HG02798 (cell line): ENCODE measurements at regions not wholly inside any gene's neighbourhood (a gene's known extent, or its start where the extent isn't known, plus 50 kb on each side); places are given as distances from the start of the nearest gene placed in this dataset.

Experiments
- ATAC-seq: cut with Tn5 transposase; IDR thresholded peaks from one replicate; pipeline ENCODE4 v1.9.1; 2021; ENCODE audit warnings: mild to moderate bottlenecking; ENCODE audit not compliant: unreplicated experiment, poor library complexity

DNA sequence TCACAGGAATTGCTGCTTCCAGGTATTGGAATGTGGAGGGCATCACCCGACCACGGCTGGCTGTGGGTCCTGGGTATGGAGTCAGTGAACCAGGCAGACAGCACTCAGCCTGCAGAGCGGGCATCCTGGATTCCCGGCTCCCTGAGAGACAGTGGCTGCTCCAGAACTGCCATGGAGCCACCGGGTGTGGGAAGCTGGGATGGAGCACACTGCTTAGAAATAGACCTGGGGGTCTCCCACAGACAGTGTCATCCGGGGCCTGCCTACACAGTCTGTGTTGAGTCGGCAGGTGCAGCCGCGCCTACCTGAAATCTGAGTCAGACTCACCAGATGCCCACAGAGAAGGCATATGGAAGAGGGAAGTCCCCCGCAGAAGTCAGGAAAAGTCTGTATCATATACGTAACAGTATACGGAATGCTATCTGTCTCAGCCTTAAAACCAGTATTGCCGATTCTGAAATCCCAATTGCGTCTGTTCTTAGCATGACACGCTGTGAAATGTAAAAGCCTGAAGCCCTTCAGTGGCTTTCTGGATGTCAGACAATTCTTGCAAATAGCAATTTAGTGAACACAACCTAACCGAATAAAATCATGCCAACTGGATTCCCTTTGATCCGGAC is 509.7 kb upstream of the MYT1L start:
- ATAC-seq = no peak

DNA sequence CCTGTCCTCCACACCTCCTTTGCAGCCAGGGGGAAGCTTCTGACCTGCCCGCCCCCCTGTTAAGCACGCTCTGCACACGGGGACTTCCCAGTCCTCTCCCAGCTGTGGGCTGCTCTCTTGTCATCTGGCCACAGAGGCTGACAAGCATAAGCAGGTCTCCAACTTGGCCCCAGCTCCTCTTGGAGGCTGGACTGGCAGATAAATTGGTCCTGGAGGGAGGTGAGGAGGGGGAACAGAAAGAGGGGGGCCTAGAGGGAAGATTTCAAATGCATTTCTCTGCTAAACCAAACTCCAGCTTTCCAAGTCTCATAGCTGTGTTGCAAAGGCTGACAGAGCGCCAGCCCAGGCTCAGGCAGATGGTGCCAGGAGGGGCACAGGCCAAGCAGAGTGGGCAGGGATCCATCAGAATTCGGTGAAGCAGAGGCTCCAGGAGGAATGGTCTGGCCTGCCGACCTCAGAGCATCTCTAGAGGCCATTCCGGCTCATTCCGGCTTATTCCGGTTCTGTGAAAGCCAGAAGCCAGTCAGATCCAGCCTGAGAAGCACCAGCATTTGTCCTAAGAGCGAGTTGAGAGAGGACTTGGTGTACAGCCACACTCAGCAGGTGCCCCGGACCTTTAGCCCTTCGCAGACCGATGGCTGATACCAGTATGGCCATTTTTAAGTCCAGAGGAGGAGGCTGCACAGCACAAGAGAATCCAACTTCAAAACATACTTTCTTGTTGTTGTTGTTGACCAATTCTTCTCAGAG is 508.9 kb upstream of the MYT1L start:
- peak; percentile 44 for ATAC-seq

DNA sequence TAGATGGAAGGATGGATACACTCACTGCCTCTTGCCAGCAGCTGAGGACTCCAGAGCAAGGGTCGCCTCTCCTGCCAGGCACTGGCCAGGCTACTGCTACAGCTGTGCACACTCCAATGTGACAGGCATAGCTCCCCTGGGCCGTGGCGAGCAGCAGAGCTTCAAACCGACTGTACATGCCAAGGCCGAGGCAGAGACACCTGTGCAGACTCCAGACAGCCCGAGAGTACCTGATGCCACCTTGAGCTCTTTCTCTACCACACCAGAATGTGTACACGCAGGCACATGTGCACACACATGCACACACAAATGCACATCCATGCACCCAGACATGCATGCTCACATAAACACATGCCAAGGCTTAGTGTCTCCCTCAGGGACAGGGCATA is 508.3 kb upstream of the MYT1L start:
- ATAC-seq = no peak

DNA sequence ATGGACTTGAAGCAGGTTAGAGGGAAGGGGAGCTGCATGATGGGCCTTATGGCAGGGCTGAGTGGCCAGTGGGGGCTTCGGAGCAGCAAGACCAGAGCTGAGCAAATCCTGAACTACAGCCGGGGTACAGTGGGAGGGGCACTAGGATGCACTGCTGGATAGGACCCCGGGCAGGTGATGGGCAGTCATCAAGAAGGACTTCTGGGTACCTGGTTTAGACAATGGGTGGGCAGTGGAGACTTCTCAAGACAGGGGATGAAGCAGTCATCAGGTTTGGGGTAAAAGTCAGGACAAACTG is 507.4 kb upstream of the MYT1L start:
- ATAC-seq = no peak

DNA sequence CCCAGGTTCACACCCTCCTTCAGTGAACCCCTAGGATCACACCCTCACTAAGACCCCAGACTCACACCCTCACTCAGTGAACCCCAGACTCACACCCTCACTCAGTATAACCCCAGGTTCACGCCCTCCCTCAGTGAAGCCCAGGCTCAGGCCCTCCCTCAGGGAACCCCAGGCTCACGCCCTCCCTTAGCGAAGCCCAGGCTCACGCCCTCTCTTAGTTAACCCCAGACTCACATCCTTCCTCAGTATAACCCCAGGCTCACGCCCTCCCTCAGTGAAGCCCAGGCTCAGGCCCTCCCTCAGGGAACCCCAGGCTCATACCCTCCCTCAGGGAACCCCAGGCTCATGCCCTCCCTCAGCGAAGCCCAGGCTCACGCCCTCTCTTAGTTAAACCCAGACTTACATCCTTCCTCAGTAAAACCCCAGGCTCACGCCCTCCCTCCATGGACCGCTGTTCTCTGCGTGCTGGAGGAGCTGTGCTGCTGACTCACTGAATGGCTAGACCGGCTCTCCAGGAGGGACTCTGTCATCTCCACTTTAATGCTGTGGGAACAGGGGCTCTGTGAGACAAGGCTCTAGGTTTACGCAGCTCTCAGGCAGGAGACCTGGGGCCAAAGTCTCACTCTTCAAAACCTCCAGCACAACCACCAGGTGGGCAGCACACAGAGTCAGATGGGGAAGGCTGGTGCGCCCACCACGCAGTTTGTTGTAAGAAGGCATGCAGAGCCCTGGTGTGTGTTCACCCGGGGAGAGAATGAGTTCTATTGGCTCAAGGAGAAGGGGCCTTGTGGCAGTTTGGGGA is 506.9 kb upstream of the MYT1L start:
- no peak for ATAC-seq

DNA sequence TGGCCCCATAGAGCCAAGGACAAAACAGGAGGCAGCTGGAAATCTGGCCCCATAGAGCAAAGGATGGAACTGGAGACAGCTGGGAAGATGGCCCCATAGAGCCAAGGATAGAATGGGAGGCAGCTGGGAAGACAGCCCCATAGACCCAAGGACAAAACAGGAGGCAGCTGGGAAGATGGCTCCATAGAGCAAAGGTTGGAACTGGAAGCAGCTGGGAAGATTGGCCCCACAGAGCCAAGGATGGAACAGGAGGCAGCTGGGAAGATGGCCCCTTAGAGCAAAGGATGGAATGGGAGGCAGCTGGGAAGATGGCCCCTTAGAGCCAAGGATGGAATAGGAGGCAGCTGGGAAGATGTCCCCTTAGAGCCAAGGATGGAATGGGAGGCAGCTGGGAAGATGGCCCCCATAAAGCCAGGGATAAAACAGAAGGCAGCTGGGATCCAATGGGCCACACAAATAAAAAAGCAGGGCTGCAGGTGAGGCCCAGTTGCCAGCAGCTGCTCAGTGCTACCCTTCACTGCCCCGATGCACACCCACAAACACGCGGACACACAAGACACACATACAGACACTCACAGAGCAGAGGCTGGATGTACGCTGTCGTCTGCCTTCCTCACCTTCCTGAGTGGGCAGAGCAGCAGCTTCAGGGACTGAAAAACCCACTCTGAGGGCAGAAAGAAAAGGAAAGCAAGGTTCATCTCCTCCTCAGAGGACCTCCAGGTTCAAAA is 505.4 kb upstream of the MYT1L start:
- no peak for ATAC-seq

DNA sequence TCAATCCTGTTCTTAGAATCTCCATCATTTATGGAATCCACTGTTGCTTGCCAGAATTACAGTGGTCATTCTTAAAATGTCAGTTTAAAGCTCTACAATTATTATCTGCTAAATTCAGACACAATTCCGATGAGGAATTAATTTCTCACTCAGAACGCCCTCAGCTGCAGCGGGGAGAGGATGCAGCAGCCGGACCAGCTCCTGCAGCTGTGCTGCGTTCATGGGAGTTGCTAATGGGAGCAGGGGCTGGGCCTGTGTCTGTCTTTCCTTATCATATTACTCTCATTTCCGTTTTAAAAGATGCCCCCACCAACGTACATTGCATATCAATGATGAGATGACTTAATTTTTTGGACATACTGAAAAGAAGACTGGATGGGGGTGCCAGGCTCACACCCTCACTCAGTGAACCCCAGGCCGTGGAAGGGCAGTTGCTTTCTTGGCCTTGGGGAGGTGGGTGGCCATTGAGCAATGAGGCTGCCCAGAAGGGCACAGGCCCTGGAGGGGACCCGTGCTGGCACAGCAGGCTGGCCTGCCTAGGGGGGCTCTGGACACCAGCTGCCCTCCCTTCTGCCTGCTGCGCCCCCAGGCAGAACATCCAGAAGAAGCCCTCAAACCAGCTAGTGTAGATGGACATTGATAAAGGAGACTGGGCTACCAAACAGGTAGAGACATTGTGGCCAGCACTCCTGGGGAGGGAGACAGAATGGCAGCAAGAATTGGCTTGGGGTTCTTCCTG is 503.6 kb upstream of the MYT1L start:
- ATAC-seq = no peak

DNA sequence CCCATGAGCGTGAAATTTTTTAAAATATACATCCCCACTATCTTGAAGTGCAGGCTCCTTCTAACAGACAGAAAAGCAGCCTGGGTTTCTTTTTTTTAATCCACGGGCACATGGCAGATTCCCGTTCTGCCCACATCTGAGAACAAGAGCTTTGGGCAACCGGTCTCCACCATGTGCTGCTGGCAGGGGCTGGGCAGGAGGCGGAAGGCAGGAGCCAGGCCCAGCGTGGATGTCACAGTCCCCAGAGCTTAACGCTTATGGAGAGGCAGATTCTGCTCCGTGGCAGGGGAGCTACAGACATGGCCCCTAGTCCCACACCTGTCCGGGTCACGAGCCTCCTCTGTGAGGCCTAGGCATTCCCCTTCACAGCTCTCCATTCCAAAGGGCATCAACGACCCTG is 503.0 kb upstream of the MYT1L start:
- no peak for ATAC-seq

DNA sequence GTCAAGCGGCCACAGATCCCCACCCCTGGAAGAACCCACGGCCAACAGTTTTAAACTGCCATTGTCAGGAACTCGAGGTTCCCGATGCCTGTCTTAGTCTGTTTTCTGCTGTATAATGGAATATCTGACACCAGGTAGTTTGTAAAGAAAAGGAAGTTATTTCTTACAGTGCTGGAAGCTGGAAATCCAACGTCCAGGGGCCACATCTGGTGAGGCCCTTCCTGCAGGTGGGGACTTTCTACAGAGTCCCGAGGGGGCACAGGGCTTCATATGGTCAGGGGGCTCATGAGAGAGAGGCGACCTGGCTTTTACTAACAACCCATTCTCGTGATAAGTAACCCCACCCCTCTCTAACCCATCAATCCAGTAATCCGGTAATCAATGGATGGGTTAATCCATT is 501.6 kb upstream of the MYT1L start:
- no peak for ATAC-seq

DNA sequence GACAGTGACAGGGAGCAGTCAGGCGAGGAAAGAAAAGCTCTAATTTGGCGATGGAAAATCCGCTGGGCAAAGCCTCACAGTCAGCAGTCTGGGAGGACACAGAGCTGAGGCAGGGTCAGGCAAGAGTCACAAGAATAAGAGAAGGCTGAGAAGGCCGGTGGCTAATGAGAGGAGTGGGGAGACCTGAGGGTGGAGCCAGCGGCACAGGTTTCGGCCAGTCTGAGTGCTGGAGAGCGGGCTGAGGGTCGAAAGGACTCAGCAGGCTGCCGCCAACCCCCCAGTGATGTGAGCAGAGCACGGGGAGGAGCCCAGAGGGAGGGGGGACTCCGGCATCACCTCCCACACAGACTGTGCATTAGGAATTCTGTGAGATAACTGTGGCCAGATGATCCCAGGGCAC is 500.6 kb upstream of the MYT1L start:
- ATAC-seq = no peak

DNA sequence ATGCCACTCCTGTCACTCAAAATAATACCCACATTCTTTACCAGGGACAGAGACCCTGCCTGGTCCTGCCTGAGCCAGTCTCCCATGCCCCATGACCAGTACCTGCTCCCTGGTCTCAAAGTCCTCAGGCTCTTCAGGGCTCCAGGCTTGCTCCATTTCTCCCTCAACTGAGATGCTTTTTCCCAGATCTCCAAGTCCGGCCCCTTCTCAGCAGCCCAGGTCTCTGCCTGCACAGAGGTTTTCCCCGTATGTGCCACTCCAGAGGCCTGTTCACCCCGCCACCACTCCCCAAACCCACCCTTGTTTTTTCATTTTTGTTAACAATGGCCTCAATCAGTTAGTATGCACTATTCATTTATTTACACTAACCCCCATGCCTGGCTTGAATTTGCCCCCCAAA is 499.5 kb upstream of the MYT1L start:
- ATAC-seq = no peak

DNA sequence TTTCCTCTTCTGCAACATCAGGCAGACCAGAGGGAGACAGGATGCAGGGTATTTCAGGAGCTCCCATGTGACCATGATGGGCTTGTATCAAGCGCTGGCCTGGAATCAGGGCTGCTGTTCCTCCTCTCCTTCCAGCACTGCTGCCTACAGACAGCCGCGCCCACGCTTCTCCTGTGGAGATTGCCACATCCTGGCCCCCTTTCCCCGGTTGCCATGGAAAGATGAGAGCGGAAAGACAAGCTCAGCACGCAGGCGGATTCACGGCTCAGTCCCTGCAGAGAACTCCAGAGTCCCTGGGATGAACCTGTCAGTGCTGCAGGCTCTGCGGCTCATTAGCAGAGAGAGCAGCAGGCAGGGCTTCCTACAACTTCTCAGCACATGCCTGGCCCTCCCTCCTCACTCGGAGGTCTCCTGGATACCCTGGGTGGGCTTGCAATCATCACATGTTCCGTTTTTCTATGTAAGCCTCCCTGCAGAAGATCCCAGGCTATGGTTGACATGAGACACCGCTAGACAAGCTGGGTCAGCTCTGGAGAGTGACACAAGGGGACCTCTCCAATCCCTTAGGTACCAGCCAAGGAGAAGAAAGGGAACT is 497.8 kb upstream of the MYT1L start:
- ATAC-seq = no peak

DNA sequence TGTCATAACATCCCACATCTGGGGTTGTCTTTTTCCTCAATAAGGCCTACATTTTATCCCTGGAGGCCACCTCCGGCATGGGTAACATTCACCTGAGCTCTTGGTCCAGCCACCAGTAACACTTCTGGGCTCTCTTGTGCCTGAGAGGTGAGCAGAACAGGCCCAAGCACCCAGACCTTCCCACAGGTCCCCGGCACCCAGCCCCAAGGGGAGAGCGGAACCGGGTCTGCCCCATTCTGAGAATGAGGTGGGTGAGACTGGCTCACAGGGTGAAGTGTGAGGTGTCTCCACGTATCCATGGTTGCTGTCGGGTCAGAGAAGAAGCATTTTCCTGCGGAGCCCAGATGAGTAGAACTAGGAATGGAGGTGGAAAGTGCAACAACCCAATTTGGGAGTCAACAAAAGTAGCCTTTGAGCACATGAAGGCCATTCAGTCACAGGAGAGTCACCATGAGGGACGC is 496.7 kb upstream of the MYT1L start:
- no peak for ATAC-seq

DNA sequence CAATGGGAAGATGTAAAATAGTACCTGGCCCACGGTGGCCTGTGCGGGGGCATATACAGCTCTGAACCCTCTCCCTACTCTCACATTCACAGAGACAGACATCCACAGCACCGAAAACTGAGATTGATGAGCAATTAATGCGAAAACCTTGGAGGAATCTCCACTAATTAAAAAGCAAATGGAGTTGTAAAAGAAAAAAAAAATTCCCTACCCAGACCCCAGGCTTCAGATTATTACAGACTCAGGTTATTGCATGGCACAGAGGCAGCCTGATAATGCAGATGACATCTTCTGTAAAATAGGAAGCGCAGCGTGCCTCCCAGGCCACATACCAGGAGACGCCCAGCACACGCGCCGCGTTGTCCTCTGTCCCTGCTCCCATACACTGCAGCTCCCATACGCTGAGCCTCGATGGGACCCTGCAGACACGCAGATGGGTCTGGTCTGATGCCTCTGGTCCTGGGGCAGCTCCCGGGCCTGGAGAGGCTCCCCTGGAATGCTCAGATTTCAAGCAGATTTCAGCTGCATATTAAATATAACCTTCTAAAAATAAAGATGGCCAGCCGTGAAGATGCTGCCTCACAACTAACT is 496.1 kb upstream of the MYT1L start:
- ATAC-seq = no peak

DNA sequence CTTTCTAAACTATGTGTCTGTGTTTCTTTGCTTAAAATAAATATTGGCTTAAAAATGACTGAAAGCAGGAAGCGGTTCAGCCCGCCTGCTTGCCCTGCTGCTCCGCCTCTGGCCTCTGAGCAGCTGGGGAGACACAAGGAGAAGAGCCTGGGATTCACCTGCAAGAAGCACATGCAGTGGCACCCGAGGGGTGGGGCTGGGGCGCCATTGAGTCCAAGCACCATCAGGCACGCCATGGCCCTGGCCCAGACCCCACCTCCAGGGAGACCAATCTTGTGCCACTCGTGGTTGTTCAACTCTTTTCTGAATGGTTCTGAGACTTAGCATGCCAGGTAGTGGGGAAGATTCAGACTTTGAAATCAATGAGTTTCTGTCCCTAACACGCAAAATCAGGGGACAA is 495.5 kb upstream of the MYT1L start:
- no peak for ATAC-seq

DNA sequence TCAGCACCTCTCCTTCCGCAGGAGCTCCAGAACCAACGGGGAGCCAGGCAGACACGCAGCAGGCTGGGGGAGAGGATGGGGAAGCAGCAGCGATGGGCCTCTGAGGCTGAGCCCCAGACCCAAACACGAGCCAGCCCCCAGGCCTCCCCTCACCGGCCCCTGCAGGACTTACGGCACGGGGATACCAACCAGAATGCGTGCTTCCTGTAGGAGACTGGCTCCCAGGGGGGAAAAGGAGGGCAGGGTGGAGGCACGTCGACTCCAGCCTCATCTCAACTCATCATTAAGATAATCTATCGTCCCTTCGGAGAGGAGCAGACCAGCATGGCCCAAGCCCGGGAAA is 495.1 kb upstream of the MYT1L start:
- ATAC-seq = no peak

DNA sequence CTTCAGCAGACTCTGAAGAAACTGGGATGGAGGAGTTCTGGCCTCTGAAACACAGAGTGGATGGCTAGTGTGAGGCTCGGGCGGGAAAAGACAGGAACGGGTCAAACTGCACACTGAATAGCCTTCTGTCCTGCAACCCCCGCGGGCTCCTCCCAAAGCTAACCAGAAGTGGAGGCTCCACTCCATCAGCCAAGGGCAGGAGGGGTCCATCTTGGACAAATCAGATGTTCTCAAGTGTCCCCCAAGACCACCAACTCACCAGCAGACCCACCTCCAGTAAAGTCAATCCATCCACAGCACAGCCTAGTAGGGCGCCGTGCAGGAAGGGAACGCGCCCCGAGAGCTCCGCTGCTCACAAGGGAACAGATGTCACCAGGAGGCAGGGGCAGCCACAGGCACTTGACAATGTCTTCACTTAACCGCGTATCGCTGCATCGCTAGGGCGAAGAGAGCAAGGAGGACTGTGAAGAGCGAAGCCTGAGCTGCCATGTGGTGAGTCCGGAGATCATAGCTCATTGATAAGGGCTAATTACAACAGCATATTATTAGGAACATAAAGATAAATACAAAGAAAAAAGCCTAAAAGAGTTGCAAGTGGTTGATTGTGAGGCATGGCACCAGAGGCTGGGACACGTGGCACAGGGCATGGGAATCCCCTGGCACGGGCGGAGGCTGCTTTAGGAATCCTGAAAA is 494.6 kb upstream of the MYT1L start:
- ATAC-seq = no peak

DNA sequence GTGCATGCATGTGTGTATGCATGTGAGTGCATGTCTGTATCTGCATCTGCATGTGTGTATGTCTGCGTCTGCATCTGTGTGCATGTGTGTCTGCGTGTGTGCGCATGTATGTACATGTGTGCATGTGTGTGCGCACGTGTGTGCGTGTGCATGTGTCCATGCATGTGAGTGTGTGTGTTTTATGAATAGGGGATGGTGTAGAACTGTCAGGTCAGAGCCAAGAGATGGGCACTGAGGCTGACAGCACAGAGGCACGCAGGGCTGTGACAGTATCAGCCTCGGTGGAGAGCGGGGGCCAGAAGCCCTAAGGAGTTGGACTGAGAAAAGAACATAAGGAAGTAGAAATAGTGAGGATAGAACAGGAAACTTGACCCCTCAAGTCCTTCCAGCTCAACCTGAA is 494.0 kb upstream of the MYT1L start:
- no peak for ATAC-seq

DNA sequence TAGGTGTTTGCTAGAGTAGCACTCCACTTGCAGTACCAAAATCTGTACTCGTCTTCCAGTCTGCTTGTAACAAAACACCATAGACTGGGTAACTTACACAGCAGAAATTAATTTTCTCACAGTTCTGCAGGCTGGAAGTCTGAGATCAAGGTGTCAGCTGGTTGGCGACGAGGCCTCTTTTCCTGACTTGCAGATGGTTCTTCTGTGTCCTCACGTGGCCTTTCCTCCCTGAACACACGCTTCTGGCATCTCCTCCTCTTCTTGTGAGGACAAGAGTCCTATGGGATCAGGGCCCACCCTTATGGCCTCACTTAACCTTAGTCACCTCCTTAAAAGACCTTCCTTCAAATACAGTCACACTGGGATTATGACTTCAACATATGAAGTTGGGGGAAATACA is 493.5 kb upstream of the MYT1L start:
- no peak for ATAC-seq
